HG03354 (cell line): ENCODE measurements at regions not wholly inside any gene's neighbourhood (a gene's known extent, or its start where the extent isn't known, plus 50 kb on each side); places are given as distances from the start of the nearest gene placed in this dataset.

ENCODE experiments used
- ATAC-seq: cut with Tn5 transposase; IDR thresholded peaks from one replicate; pipeline ENCODE4 v1.9.1; 2021; ENCODE audit warnings: mild to moderate bottlenecking; ENCODE audit not compliant: unreplicated experiment, poor library complexity, severe bottlenecking

- ATAC-seq, result no peak
Measured at GRCh38 chr20:6941571-6941970, 174.1 kb downstream of the BMP2 start.

DNA sequence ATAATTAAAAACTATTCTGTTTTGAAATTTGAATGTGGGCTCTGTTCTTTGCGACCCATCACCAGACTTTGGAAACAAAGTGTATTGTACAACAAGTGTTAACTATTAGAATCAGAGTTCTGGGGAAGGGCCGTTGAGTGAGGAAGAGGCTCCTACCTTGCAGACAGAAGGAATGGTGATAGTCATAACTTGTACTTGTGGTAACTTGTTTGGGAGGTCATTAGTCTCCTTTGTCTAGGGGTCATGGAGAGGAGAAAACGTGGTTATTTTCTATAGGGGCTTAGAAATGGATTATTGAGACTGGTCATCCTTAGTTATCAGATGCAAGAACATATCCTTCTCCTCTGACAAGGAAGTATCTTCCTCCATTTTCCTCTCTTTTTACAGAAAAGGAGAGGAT lies 174.8 kb downstream of the BMP2 start:
- no peak for ATAC-seq

DNA sequence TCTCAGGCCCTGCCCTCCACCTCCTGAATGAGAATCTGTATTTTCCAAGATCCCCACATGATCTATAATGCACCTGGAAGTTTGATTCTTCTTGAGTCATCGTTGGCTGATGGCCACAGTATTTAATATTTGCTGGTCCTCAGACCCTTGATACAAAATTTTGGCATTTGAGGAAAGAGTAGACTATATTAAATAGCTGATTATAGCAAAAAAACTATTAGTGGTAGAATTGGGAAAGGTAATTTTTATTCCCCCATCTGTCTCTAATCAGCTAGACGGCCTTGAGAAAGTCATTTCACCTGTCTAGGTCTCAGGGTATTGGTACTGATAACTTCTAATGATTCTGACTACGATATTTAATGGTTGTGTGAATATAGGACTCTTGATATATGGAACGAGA lies 176.8 kb downstream of the BMP2 start:
- no peak for ATAC-seq

DNA sequence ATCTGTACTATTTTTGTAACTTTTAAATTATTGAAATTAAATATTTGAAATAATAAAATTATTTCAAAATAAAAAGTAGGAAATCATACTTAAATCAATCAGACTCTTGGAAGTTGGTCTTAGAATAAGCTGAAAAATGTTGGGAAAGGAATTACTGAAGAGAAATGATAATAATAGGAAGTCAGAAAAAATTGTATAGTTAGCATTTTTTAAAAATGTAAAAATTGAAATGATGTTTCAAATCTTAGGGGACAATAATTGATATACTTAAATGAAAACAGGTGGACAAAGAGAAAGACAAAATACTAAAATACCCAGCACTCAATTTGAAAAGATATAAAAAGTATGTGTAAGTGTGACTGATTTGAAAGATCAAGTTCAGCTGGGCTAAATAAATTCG lies 186.1 kb downstream of the BMP2 start:
- ATAC-seq, result no peak

DNA sequence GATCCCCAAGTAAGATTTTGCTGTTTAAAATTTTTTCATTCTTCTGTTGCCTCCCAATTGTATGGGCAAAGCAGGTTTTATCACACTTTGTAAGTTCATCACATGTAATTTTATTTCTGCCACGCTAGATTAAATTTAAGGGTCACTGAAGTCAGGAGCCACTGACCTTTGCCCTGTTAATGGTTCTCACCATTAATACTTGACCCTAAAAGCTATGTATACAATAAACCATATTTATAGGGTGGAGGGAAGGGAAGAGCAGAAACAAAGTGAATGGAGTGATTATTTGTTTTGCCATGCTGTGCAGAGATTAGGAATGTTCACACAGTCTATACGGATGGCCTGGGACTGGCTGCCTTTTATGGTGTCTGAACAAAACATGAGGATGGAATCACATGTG lies 186.7 kb downstream of the BMP2 start:
- ATAC-seq, result no peak

GRCh38 chr20:6956056-6956455 lies 188.6 kb downstream of the BMP2 start:
- ATAC-seq, result no peak

- ATAC-seq, result no peak
Measured at GRCh38 chr20:6956574-6956973, 189.1 kb downstream of the BMP2 start.

DNA sequence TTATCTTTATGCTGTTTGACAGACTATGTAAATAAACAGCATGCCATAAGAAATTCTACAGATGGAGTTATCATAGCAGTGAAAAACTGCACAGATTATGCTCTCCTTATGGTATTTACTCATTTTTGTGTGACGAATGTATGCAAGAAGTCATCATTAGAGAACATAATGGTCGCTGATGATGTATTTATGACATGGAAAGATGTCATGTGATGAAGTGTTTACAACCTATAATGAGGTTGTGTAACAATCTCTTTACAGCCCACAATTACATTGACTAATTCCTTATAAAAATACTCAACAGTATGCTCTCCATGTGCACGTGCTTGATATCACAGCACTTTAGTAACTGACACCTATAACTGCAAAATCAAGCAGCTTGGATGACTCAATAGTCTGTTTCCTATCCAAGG lies 192.4 kb downstream of the BMP2 start:
- ATAC-seq, result no peak

- no peak for ATAC-seq
Measured at GRCh38 chr20:6966721-6967120, 199.2 kb downstream of the BMP2 start.

GRCh38 chr20:6974838-6975237 lies 207.4 kb downstream of the BMP2 start:
- no peak for ATAC-seq

DNA sequence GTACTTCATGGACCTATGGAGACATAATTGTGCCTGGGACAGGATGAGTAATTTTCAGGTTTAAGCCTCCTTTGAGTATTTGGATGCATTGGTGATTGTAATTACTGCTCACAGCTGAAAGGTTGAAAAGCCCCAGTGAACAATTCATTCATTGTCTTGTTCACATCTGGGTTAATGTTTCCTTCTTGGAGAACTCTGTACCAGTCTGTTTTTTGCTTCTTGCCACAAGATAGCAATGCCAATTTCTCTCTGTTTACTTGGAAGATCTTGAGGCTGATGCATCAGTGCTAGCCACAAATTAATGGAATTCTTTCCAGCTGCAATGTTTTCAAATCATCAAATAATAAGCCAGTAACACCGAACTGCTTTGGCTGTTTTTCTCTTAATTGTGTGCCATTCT lies 207.8 kb downstream of the BMP2 start:
- no peak for ATAC-seq

DNA sequence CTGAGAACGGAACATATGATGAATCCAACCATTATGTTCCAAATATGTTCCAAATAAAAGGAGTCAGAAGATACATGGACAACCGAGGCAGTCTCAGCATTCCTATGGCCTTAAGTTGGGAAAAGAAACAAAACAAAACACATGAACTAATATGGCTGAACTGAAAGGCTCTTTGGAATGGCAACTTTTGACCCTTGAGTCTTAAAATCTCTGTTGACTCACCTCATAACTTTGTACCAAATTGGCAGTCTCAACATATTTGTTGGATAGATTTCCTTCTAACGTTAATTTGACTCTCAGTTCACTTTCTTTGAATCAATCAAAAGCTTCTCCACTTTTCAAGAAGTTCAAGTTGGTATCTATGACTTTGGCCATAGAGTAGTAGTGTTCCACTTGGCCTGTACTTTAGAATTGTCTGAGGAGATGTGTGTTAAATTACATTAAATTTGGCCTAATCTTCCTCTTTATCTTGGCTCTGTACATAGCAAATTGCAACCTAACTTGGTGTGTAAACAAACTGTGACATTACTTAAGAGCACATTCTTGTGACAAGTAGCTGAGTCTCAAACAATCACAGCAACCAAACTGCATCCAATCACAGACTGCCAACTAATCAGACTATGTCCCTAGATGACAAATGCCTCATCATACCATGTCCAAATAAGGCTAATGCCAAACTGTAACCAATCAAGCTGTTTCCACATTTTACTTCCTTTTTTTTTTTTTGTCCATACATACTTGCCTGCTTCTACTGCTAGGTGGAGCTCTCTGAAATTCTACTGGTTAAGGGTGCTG lies 208.8 kb downstream of the BMP2 start:
- ATAC-seq, result no peak

DNA sequence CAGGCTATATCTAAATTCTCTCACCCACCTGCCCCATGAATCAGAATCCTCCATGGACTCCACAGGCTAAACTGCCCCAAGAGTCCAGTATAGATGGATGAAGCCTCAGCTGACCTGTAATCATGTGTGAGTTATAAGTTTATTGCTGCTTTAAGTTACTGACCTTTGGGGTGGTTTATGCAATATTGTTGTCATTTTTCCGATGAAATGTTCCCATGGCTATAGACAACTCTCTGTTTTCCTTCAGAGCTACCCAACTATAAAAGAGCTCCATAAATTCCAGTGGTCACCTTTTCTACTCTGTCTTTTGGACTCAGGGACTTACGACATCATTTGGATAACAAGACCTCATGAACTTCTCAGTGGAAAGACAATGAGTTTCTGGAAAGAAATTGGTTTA lies 212.1 kb downstream of the BMP2 start:
- no peak for ATAC-seq

GRCh38 chr20:6993011-6993410 lies 225.5 kb downstream of the BMP2 start:
- no peak for ATAC-seq

DNA sequence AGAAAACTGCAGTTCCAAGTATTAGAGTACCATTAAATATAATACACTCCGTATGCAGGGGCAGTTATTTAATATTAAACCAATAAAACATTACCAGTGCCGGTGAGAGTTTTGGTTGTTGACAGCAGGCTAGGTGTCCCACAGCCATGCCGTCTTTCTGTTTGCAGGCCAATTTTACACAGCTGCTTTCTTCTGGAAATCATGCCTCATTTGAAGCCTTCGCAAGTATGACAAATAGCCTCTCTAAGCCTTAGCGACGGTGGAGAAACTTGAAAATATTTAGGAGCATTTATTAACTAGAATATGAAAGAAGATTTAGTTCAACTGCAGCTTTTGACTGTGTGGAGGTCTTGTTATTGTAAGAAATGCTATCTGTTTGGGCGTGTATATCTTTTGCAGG lies 226.0 kb downstream of the BMP2 start:
- ATAC-seq, result no peak

- ATAC-seq, result no peak
Measured at GRCh38 chr20:6994452-6994851, 227.0 kb downstream of the BMP2 start.

- ATAC-seq, result no peak
Measured at GRCh38 chr20:6998909-6999308, 231.4 kb downstream of the BMP2 start.

DNA sequence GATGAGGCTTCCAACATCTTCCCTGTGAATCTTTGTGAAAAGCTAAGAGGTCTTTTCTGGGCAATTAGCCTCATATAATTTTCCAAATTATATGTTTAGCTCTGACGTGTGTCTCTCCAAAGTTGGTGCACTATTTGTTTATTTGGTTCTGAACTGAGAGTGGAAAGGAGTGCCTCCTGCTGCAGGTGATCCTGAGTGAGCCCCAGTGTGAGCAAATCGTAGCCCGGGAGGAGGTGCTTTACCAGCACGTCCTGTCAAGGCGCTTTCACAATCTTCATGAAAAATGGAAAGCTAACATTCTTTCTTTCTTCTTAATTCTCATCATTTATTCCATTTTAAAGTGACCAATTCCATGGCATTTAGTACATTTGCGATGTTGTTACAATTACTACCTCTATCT lies 231.9 kb downstream of the BMP2 start:
- no peak for ATAC-seq

- no peak for ATAC-seq
Measured at GRCh38 chr20:7003598-7003997, 236.1 kb downstream of the BMP2 start.

- no peak for ATAC-seq
Measured at GRCh38 chr20:7004801-7005200, 237.3 kb downstream of the BMP2 start.

- no peak for ATAC-seq
Measured at GRCh38 chr20:7010527-7010926, 243.0 kb downstream of the BMP2 start.

- no peak for ATAC-seq
Measured at GRCh38 chr20:7015257-7015656, 247.8 kb downstream of the BMP2 start.
